GM23338 (cell line): ENCODE measurements at regions not wholly inside any gene's neighbourhood (a gene's known extent, or its start where the extent isn't known, plus 50 kb on each side); places are given as distances from the start of the nearest gene placed in this dataset.

ENCODE experiments used
- CREB1 ChIP-seq: fragments of 250-450 bp; sonication (Bioruptor Pico); IDR thresholded peaks from 2 replicates; pipeline ENCODE4 v1.5.0; 2020; ENCODE audit warnings: low read depth, mild to moderate bottlenecking, moderate library complexity
- EZH2phosphoT487 ChIP-seq: fragments of 200-600 bp; sonication (generic); IDR thresholded peaks from one replicate; pipeline ENCODE4 v1.8.1; 2018; ENCODE audit warnings: antibody characterized with exemption; ENCODE audit not compliant: unreplicated experiment
- JUNB ChIP-seq: IDR thresholded peaks from one replicate; pipeline ENCODE4 v1.6.1; 2016; ENCODE audit warnings: antibody characterized with exemption; ENCODE audit not compliant: unreplicated experiment
- POLR2AphosphoS5 ChIP-seq: IDR thresholded peaks from 2 replicates; pipeline ENCODE4 v1.6.1; 2016; ENCODE audit warnings: antibody characterized with exemption, low read depth
- TF ChIP-seq, protein P1 (sequence below), 2 experiments: fragments of 200-600 bp in 1 of 2; sonication (generic) in 1 of 2; conservative IDR thresholded peaks; 2 replicates each; pipeline versions ENCODE4 v1.5.1 to v1.6.1; 2016 to 2017; ENCODE audit warnings: antibody characterized with exemption in 2 of 2, low read depth in 2 of 2, mild to moderate bottlenecking in 2 of 2, moderate library complexity in 1 of 2

DNA sequence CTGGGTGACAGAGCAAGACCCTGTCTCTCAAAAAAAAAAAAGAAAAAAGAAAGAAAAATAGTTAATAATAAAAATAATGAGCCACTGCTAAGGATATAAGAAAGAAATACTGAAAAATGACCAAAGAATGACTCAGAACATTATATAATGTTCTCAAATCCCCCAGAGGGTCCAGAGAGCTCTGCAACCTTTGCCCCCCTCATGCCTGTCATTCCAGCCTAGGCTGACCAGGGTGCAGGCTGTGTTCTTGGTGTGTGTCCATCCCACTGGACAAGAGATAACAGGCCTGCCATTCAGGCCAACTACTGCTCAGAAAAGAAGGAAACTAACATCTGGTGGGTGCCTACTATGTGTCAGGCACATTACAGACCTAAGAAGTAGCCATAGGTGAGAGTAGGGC is 72.7 kb upstream of the EDNRA start:
- no peak for TF ChIP-seq EZH2phosphoT487
- TF ChIP-seq, protein P1, sequence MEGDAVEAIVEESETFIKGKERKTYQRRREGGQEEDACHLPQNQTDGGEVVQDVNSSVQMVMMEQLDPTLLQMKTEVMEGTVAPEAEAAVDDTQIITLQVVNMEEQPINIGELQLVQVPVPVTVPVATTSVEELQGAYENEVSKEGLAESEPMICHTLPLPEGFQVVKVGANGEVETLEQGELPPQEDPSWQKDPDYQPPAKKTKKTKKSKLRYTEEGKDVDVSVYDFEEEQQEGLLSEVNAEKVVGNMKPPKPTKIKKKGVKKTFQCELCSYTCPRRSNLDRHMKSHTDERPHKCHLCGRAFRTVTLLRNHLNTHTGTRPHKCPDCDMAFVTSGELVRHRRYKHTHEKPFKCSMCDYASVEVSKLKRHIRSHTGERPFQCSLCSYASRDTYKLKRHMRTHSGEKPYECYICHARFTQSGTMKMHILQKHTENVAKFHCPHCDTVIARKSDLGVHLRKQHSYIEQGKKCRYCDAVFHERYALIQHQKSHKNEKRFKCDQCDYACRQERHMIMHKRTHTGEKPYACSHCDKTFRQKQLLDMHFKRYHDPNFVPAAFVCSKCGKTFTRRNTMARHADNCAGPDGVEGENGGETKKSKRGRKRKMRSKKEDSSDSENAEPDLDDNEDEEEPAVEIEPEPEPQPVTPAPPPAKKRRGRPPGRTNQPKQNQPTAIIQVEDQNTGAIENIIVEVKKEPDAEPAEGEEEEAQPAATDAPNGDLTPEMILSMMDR (conservative IDR thresholded peaks at IDR 0.05; ENCODE audit: low read depth in 2 of 2), result no peak
- no peak for TF ChIP-seq POLR2AphosphoS5
- no peak for TF ChIP-seq CREB1
- no peak for TF ChIP-seq JUNB
